ENCODE measurements at regions not wholly inside any gene's neighbourhood (a gene's known extent, or its start where the extent isn't known, plus 50 kb on each side); places are given as distances from the start of the nearest gene placed in this dataset.
A peak's percentile ranks its signal among the peaks of the same experiment; 100 is the strongest.

- TF ChIP-seq POLR2A (IDR thresholded peaks at IDR 0.05) (no peak), CTCF (IDR thresholded peaks at IDR 0.05) (no peak)
- no peaks in the 10 kb centered on the region for H3K4me1 ChIP-seq
- H3K4me3 ChIP-seq: no peak overlapping the region
- DNase-seq (no peak), ATAC-seq (no peak)
- no peaks in the 10 kb centered on the region for H3K9me3 ChIP-seq
- no peaks in the 10 kb centered on the region for H3K36me3 ChIP-seq (replicated peaks in 1 of 2; ENCODE audit: insufficient read depth in 1 of 2, low read depth in 2 of 2)
- intact Hi-C loops (cut with DNase I): no loop called here
- H3K27me3 ChIP-seq: no peaks in the 10 kb centered on the region
- 20 to 28% methylated on average over 1 of the region's 1 CpG for WGBS, 2 donors
- H3K27ac ChIP-seq: no peak overlapping the region
Observed at GRCh38 chr15:93866948-93867347, 364.4 kb upstream of the MCTP2 start.

GRCh38 chr15:93866476-93866875, 364.9 kb upstream of the MCTP2 start:
- intact Hi-C loops (cut with DNase I): no loop called here
- H3K4me1 ChIP-seq: no peaks in the 10 kb centered on the region

GRCh38 chr15:93865586-93865985, 365.8 kb upstream of the MCTP2 start:
- TF ChIP-seq CTCF (IDR thresholded peaks at IDR 0.05) (no peak), POLR2A (IDR thresholded peaks at IDR 0.05) (no peak)
- Histone ChIP-seq H3K36me3 (replicated peaks in 1 of 2; ENCODE audit: insufficient read depth in 1 of 2, low read depth in 2 of 2) (no peaks in the 10 kb centered on the region), H3K4me3 (no peak overlapping the region), H3K9me3 (no peaks in the 10 kb centered on the region), H3K27me3 (no peaks in the 10 kb centered on the region), H3K4me1 (no peaks in the 10 kb centered on the region), H3K27ac (no peak overlapping the region)
- DNase-seq: peak in 1 of 4 donors; percentile 22
- intact Hi-C loops (cut with DNase I): no loop called here
- WGBS, 2 donors: 65 to 72% methylated on average over 4 of the region's 4 CpGs
- no peak for ATAC-seq

More at GRCh38 chr15:93866476-93866875, 364.9 kb upstream of the MCTP2 start:
- Histone ChIP-seq H3K27me3 (no peaks in the 10 kb centered on the region), H3K9me3 (no peaks in the 10 kb centered on the region), H3K36me3 (replicated peaks in 1 of 2; ENCODE audit: insufficient read depth in 1 of 2, low read depth in 2 of 2) (no peaks in the 10 kb centered on the region), H3K4me3 (no peak overlapping the region), H3K27ac (no peak overlapping the region)
- TF ChIP-seq CTCF (IDR thresholded peaks at IDR 0.05) (no peak), POLR2A (IDR thresholded peaks at IDR 0.05) (no peak)
- no peak for ATAC-seq
- DNase-seq: no peak
- 57 to 71% methylated on average over 6 of the region's 6 CpGs for WGBS, 2 donors

- TF ChIP-seq CTCF (IDR thresholded peaks at IDR 0.05) (no peak), POLR2A (IDR thresholded peaks at IDR 0.05) (peak in 1 of 3 donors; percentile 60)
- H3K4me1 ChIP-seq: no peaks in the 10 kb centered on the region
- no peaks in the 10 kb centered on the region for H3K27me3 ChIP-seq
- H3K36me3 ChIP-seq (replicated peaks in 1 of 2; ENCODE audit: insufficient read depth in 1 of 2, low read depth in 2 of 2): no peaks in the 10 kb centered on the region
- DNase-seq: peak in 2 of 4 donors; percentile 8 to 74
- H3K9me3 ChIP-seq: no peaks in the 10 kb centered on the region
- intact Hi-C loops (cut with DNase I): no loop called here
- H3K4me3 ChIP-seq: no peak overlapping the region
- peak; percentile 24 for ATAC-seq
- peak overlapping the region in 2 of 4 donors; percentile 16 to 72 for H3K27ac ChIP-seq
- WGBS, 2 donors: 57 to 74% methylated on average over 7 of the region's 7 CpGs
Observed at GRCh38 chr15:93862791-93863190, 368.6 kb upstream of the MCTP2 start.

- ATAC-seq: no peak
- intact Hi-C loops (cut with DNase I): no loop called here
- H3K9me3 ChIP-seq: no peaks in the 10 kb centered on the region
- H3K27me3 ChIP-seq: no peaks in the 10 kb centered on the region
- WGBS, 2 donors: 74 to 84% methylated on average over 5 of the region's 5 CpGs
- peak overlapping the region in 1 of 4 donors; percentile 72 for H3K27ac ChIP-seq
- peak in 1 of 4 donors; percentile 45 for DNase-seq
- H3K36me3 ChIP-seq (replicated peaks in 1 of 2; ENCODE audit: insufficient read depth in 1 of 2, low read depth in 2 of 2): no peaks in the 10 kb centered on the region
- TF ChIP-seq POLR2A (IDR thresholded peaks at IDR 0.05): no peak
- no peak for TF ChIP-seq CTCF (IDR thresholded peaks at IDR 0.05)
- no peak overlapping the region for H3K4me3 ChIP-seq
- H3K4me1 ChIP-seq: no peaks in the 10 kb centered on the region
Observed at GRCh38 chr15:93861956-93862741, 369.2 kb upstream of the MCTP2 start.
